Endothelial cell of hepatic sinusoid (primary cell): ENCODE measurements at regions not wholly inside any gene's neighbourhood (a gene's known extent, or its start where the extent isn't known, plus 50 kb on each side); places are given as distances from the start of the nearest gene placed in this dataset.

Source experiments
- in situ Hi-C: cut with HindIII; loops from 2 replicates; pipeline ENCODE4 v1.10.0; 2017; ENCODE audit warnings: low sequenced_read_pairs

DNA sequence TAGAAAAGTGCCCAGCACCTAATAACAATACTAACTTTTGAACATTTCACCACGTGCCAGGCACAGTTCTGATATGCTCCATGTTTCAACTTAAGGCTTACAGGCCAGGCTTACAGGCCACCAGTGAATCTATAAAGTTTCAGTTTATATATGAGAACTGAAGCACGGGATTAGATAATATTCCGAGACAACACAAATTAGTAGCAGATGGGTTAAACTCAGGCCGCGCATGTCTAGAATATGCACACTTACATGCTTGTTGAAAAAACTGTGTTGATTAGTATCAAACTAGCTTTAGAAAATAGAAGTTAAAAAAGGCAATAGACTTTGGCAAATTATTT is 587.9 kb downstream of the MTRR start:
- in situ Hi-C loops: no loop called here

DNA sequence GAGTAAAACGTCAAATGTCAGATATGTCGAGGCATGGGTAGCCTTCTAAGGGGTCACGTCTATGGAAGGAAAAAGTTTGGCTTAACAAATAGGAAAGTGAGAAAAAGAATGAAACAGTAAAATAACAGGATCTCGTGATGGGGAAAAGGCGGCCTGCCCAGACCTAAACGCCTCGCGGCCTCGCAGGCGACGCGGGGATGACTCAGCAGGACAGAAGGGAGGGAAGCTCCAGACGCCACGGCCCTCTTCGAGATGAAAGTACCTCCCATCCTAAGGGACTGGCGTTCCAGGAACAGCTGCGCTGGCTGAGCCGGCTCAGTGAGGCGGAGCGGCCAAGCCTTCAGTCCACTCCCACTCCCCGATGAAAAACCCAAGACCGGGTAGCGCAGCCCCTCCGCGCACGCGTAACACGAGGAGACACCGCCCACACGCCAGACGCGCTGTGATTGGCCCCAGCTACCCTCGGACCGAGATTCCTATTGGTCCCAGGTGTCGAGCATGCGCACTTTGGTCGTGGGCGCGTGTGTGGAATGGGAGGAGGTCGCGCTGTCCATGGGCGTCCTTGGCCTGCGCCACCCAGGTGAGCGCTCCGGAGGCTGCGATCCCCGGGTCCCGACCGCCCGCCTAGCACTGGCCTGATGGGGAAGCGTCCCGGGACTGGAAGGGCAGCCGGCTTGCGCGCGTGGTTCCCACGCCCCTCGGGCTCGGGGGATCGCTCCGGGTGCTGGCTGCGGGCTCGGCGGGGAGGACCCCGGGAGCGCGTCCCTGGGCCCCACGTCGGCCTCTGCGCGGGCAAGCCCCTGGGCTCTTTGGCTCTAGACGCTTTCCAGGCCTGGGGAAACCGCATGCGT is 588.5 kb downstream of the MTRR start:
- in situ Hi-C loops: no loop called here

DNA sequence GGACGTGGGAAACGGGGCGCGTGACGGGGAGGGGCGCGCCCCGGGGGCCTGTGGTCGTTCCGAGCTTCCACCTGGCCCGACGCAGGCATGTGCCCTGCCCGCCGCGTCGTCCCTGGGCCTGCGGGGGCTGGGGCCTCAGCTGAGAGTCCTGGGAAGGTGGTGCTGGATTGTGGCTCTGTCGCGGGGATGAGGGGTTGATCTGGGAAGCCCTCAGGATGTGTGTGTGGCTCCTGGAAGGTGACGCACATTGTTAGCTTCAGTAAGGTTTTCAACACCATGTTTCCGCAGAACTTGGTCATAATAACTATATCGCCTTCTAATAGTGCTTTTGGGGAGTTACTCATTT is 589.1 kb downstream of the MTRR start:
- in situ Hi-C loops: no loop called here

DNA sequence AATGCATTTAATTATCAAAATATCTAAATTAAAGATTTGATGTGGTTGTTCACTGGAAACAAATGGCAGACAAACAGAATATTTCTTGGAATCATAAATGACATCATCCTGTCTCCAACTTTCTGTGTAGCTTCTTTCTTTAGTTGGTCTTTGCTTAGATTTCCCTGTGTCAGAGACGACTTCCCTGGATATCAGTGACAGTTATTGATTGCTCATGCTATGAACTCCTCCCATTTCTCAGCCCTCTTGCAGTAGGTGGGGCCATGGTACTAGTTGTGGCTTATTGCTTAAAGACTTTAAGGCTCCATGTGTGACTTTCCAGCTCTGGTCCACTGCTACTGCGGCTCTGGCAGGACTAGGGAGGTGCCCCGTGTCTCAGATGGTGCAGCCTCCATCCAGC is 592.6 kb downstream of the MTRR start:
- in situ Hi-C loops: no loop called here

DNA sequence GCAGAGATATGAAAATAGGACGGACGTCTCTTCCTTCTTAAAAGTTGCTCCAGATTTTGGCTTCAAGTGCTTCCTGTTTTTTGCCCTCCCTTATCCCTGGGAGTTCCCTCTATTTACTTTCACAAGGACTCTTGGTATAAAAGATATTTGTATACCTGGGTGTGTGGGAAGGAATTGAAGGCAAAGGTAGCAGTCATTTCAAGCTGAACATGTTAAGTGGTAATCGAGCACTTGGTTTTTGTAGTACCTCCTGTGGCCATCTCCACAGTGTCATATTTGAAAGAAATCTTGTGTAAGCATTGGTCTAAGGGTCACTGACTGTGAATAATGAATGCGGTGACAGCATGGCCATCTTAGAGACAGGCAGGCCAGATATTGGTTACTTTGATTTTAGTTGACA is 593.6 kb downstream of the MTRR start:
- in situ Hi-C loops: no loop called here

DNA sequence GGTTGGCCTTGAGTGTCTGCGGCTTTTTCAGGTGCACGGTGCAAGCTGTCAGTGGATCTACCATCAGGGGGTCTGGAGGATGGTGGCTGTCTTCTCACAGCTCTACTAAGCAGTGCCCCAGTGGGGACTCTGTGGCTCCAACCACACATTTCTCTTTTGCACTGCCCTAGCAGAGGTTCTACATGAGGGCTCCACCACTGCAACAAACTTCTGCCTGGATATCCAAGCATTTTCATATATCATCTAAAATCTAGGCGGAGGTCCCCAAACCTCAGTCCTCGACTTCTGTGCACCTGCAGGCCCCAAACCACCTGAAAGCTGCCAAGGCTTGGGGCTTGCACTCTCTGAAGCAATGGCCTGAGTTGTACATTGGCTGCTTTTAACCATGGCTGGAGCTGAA is 601.5 kb downstream of the MTRR start:
- in situ Hi-C loops: no loop called here

DNA sequence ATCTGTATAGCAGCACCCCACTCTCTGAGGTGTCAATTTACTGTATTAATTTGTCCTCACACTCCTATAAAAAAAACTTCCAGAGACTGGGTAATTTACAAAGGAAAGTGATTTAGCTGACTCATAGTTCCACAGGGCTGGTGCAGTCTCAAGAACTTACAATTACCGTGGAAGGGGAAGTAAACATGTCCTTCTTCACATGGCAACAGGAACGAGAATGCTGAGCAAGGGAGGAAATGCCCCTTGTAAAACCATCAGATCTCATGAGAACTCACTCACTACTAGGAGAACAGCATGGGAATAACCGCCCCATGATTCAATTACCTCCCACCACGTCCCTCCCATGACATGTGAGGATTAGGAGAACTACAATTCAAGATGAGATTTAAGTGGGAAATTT is 602.6 kb downstream of the MTRR start:
- in situ Hi-C loops: no loop called here

DNA sequence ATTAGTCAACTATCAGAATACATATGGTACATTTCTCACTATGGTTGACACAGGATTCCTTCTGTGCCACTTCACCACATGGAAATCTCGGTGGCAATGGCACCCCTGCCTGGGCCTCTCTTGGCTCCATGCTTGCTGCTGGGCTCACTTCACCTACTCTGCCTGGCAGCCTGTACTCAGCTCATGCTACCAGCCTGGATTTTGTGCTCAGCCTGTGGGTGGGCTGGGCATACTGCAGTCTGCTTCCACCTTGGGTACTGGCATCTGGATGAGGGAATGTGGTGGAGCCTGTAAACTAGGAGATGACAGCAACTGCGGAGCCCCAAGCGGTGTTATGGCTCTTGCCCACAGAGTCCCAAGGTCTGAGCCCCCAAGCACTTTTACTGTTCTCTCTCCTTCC is 604.1 kb downstream of the MTRR start:
- in situ Hi-C loops: no loop called here

DNA sequence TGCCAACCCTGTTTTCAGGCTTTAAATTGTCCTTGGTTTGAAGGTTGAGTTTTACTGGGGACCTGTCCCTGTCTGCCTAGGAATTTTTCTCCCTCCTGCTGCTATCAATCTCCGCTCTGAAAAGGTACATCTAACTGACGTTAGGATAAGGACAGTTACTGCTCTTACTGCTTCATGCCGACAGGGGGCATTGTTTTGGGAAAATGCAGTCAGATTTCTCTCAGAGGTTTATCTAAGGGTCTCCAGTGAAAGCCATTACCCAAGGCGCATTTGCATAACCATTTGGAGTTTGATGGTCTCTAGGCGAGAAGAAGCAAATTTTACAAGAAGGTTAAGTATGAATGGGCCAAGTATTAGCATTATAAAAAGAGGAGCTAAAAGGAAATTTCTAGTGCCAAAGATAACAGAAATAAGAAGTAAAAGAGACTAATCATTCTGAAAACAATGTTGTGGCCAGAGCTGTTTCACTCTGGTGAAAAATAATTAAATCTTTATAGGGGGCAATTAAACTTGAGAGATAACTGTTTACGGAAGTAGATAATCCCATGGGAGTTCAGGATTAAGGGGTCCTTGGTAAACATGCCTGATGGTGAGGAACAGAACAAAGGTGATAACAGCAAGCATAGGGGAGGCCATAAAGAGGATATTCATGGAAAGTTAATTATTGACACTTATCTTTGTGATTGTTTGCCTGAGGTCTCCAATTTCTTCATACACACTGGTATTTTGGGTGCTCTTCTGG is 605.0 kb downstream of the MTRR start:
- in situ Hi-C loops: no loop called here

DNA sequence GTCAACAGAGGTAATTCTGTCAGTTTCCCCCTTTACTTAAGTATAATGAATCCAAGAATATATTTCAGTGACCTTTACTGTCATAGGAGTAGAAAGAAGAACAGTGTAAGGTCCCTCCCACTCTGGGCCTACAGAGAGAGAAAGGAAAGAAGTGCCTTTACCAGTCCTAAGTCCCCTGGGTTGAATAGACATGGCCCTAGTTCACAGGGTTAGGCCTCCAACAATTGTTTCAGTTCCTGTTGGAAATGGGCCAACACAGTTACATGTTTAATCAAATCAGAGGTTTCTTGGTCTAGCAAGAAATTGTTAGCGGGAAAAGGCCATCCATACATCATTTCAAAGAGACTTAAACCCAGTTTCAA is 605.6 kb downstream of the MTRR start:
- in situ Hi-C loops: no loop called here

DNA sequence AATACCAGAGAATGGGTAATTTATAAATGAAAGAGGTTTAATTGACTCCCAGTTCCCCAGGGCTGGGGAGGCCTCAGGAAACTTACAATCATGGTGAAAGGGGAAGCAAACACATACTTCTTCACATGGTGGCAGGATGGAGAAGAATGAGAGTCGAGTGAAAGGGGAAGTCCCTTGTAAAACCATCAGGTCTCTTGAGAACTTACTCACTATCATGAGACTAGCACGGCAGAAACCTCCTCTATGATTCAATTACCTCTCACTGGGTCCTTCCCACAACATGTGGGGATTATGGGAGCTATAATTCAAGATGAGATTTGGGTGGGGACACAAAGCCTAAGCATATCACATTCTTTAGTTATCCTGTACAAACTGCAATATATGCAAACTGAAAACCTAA is 609.4 kb downstream of the MTRR start:
- in situ Hi-C loops: no loop called here

DNA sequence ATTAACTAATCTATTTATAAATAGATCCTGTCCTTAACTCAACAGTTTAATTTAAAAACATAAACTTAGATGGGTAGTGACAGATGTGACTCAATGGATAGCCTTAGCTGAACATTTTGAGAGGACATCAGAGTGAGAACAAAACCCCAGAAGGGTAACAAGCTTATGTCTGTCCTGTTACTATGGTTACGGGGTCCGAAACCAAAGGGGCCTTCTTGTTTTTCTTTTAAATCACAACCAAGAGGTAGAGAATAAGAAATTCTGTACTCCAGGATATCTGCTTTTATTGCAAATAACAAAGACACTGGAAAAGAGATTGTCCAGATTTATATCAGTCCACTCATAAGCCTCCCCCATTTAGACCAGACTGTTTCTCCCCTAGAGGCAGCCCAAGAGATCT is 612.1 kb downstream of the MTRR start:
- in situ Hi-C loops: no loop called here

DNA sequence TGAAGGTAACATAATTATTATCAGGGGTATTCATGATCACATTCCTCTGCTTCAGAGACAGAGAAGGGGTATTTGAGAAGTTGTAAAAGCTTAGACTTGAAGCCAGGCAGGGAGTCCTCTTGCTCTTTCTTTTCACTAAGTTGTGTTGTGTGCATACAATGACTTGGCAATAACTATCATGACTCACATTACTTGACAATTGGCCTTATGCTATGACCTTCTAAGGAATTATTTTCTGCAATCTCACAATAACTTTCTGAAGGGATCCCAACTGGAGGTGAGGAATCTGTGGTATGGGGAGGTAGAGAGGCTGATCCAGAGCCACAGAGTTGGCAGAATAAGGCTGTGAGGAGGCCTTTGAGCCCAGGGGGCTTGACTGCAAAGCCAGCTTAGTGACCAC is 622.3 kb downstream of the MTRR start:
- in situ Hi-C loops: no loop called here

DNA sequence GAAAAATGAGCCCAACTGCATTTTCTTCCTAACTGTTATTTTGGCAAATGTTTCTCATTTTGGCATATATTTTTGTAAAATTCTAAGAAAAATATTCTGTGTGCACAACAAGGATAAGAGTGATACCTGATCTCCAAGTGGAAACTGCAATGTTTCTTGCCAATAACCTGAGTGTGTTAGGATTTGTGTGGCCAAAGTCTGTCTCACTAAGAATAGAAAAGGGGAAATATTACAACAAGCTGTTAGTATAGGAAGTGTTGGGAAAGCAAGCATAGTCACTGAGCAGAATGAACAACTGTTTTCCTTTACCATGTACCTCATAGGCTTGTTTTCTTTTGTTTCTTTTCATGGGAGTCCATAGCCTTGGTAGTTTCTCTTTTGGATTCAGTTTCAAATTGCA is 624.2 kb downstream of the MTRR start:
- in situ Hi-C loops: no loop called here

DNA sequence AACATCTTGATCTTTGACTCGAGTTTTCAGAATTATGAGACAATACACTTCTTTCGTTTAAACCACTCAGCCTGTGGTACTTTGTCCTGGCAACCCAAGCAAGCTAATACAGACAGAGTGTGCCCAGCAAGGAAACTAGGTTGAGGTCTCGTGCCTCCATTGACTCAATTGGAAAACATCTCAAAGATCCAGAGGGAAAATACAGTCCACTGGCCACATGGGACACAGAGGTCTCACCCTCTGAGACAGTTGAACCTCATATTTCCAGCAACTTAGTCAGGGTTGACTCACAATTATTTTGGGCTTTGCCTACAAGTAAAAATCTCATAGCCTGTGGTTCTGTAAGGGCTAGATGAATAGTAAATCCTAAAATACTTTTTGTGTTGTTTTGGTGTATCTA is 631.5 kb downstream of the MTRR start:
- in situ Hi-C loops: no loop called here

DNA sequence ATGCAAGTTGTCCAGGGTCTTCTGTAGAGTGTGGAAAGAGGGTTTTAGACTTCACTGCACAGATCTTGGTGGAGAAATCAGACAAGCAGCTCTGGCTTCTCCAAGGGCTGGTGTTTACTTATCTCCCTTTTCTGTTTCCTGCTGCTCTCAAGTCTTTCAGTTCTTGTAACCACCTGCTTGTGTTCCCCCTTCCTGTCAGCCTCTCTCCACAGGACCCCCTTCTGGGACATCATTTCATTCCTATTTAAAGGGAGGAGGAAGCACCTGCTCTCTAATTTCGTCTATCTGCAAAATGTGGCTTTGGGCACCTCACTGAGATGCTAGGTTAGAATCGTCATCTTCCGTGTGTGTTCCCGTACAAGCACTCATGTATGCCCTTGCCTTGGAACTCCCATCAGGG is 636.2 kb downstream of the MTRR start:
- in situ Hi-C loops: no loop called here

DNA sequence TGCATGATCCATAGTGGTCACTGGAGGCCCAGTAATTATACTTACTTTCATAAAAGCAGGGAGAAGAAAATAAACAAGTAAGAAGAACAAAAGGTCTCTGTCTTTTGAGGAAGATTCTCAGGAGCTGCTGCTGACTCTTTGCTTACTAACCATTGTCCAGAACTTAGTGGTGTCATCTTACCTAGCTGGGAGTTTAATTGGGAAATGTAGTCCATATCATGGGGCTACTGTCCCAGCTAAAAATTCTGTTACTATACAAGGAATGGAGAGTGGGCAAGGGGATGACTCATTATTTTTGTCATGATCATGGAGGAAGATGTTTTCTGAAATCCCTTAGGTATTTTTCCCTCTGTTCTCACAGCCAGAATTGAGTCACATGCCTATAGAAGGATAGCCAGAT is 639.3 kb downstream of the MTRR start:
- in situ Hi-C loops: no loop called here

DNA sequence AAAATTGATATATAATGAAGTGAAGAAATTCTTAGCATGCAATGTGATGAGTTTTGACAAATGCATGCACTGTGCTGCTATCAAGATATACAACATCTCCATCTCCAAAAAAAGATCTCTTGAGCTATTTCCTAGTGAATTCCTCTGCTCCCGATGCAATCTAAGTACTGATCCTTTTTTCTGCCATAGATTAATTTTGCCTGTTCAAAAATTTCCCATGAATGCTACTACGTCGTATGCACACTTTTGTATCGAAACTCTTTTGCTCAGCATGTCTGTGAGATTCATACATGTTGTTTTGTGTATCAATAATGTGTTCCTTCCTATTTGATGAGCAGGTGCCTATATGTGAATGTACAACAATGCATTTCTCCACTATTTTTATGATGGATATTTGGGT is 647.4 kb downstream of the MTRR start:
- in situ Hi-C loops: no loop called here

DNA sequence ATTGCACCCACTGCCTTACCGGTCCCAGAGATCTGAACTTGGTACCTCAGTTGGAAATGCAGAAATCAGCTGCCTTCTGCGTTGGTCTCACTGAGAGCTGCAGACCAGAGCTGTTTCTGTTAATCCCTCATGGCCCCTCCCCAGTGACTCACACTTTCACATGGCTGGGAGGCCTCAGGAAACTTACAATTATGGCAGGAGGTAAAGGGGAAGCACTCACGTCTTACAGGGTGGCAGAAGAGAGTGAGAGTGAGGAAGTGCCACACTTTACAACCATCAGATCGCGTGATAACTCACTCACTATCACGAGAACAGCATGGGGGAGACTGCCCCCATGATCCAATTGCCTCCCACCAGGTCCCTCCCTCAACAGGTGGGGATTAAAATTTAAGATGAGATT is 648.5 kb downstream of the MTRR start:
- in situ Hi-C loops: no loop called here

DNA sequence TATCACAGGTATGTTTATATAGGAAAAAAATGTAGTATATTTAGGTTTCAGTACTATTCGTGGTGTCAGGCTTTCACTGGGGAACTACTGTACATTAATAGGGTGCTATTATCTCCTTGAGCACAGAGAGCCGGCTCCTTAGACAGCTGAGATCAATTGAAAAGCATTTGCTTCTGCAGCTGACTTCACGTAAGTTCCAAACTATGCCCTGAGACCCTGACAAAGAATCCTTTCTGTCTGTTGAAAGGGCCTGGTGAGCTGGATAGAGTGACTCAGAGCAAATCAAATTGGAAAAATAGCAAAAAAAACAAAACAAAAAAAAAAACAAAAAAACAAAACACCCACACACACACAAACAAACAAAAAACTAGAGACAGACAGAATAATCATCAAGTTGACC is 652.0 kb downstream of the MTRR start:
- in situ Hi-C loops: no loop called here

DNA sequence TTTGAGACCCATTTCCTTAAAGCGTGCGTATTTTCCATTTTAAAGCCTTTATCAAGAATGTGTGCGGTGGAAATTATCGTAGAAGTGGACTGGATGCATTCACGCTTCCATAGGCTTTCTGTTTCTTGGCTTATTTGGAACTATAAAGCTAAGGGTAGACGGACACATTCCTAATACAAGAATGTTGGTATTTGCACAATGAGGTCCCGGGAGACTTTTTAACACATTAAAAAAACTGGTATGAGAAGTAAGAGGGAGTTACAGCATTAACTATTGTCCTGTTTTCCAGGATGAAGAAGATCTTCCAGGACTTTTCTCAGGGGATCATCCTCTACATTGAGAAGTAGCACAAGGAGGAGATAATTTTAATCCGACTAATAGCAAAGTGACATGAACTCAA is 653.0 kb downstream of the MTRR start:
- in situ Hi-C loops: no loop called here

DNA sequence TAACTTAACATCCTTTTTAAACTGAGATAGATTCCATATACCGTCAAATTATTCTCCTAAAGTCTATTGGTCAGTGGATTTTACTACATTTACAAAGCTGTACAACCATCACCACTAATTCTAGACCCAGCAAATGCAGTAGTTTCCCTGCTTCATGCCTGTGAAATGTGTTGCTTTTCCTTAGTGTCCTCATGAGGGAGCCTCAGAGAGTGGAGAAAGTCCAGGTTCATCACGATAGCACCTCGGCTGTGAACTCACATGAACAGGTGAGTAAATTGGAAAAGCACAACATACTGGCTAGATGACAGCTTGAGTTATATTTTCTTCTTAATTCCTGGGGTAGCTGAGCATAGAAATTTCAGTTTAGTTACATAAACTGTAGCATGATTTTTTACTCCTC is 653.7 kb downstream of the MTRR start:
- in situ Hi-C loops: no loop called here

DNA sequence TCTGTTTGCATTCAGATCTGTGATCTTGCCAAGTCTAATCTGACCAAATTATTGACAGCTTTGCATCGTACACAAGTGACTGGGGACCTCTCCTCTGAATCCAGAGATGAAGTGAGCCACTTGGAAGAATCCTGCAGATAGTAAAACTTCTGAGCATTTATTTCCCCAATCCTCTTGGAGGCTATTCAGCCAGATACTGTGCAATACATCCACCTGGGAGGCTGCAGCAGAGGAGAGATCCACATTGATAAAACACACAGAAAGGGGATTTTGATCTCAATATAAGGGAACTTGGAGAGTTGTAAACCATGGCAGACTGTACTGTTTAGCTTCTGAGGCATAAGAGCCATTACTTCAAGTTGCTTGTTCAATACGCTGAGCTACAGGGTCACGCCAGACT is 654.6 kb downstream of the MTRR start:
- in situ Hi-C loops: no loop called here
